Activated T-cell treated with anti-CD3 and anti-CD28 coated beads for 24 hours (primary cell): ENCODE measurements at regions not wholly inside any gene's neighbourhood (a gene's known extent, or its start where the extent isn't known, plus 50 kb on each side); places are given as distances from the start of the nearest gene placed in this dataset.
"Not testable (repeated sequence)": the region's sequence is repeated elsewhere in the genome, so short reads cannot be mapped to it uniquely, and the experiment has no call there.

Experiments used
- DNase-seq: peaks from one replicate; pipeline ENCODE4 v3.0.0-alpha.2; 2020; ENCODE audit warnings: low read depth

- no peak for DNase-seq
Measured at GRCh38 chr13:43946281-43946680, 66.6 kb downstream of the LACC1 start.

- no peak for DNase-seq
Measured at GRCh38 chr13:43947897-43948458, 68.3 kb downstream of the LACC1 start.

- no peak for DNase-seq
Measured at GRCh38 chr13:43953370-43953769, 73.7 kb downstream of the LACC1 start.

GRCh38 chr13:43956975-43957374, 77.3 kb downstream of the LACC1 start:
- DNase-seq = not testable (repeated sequence)

GRCh38 chr13:43959291-43959690, 79.6 kb downstream of the LACC1 start:
- DNase-seq = no peak

- no peak for DNase-seq
Measured at GRCh38 chr13:43961909-43962308, 82.2 kb downstream of the LACC1 start.

- no peak for DNase-seq
Measured at GRCh38 chr13:43963726-43964125, 84.0 kb downstream of the LACC1 start.

- DNase-seq = no peak
Measured at GRCh38 chr13:43964698-43965458, 85.2 kb downstream of the LACC1 start.

GRCh38 chr13:43965459-43965845, 85.7 kb downstream of the LACC1 start:
- DNase-seq = no peak

- DNase-seq = not testable (repeated sequence)
Measured at GRCh38 chr13:43968251-43968942, 88.7 kb downstream of the LACC1 start.

GRCh38 chr13:43968943-43969690, 89.4 kb downstream of the LACC1 start:
- DNase-seq = not testable (repeated sequence)

GRCh38 chr13:43969919-43970318, 90.2 kb downstream of the LACC1 start:
- DNase-seq = not testable (repeated sequence)

GRCh38 chr13:43970520-43971242, 91.0 kb downstream of the LACC1 start:
- not testable (repeated sequence) for DNase-seq

GRCh38 chr13:43971324-43971723, 91.6 kb downstream of the LACC1 start:
- not testable (repeated sequence) for DNase-seq

GRCh38 chr13:43977911-43978310, 98.2 kb downstream of the LACC1 start:
- no peak for DNase-seq

- no peak for DNase-seq
Measured at GRCh38 chr13:43978688-43979087, 99.0 kb downstream of the LACC1 start.

GRCh38 chr13:43979492-43979891, 99.8 kb downstream of the LACC1 start:
- DNase-seq = no peak

GRCh38 chr13:43980587-43980986, 100.9 kb downstream of the LACC1 start:
- no peak for DNase-seq

- no peak for DNase-seq
Measured at GRCh38 chr13:43981091-43981490, 101.4 kb downstream of the LACC1 start.

- no peak for DNase-seq
Measured at GRCh38 chr13:43981512-43982301, 102.0 kb downstream of the LACC1 start.

- no peak for DNase-seq
Measured at GRCh38 chr13:43983373-43983772, 103.7 kb downstream of the LACC1 start.
